HCT116 (cell line): ENCODE measurements at regions not wholly inside any gene's neighbourhood (a gene's known extent, or its start where the extent isn't known, plus 50 kb on each side); places are given as distances from the start of the nearest gene placed in this dataset.

Experiments used
- ATAC-seq: fragments of 200-7000 bp; cut with Tn5 transposase; 2 replicates; pipeline ENCODE4 v1.9.1; 2020; ENCODE audit warnings: mild to moderate bottlenecking, moderate library complexity
- BruUV-seq: library from RNA; stranded (reverse); fragments of 400-500 nt; replicated peaks from 2 replicates; lab custom pipeline; 2021; lab: Mats Ljungman, UMichigan
- CTCF ChIA-PET: fragments of 300-600 bp; sonication (Branson Sonifier 250); formaldehyde crosslinking; loops from one replicate; lab custom pipeline; 2021; ENCODE audit warnings: antibody characterized with exemption; lab: Charles Lee
- POLR2A ChIA-PET: fragments of 300-600, 350-600 bp; sonication (Branson Sonifier 250); formaldehyde crosslinking; loops from one replicate; lab custom pipeline; 2021; ENCODE audit warnings: antibody characterized with exemption; lab: Charles Lee
- RAD21 ChIA-PET, 2 experiments: fragments of 300-600 bp; sonication (Branson Sonifier 250); formaldehyde crosslinking; loops; one replicate each; lab custom pipeline; 2023; ENCODE audit warnings: low total read pairs in 2 of 2; ENCODE audit not compliant: uncharacterized antibody in 2 of 2, unreplicated experiment in 2 of 2, low non-redundant PET in 1 of 2; lab: Charles Lee
- DNase-seq: peaks from one replicate; pipeline ENCODE4 v3.0.0-alpha.2; 2010; ENCODE audit warnings: low read depth, low spot score
- H2AFZ ChIP-seq: fragments of 200-600 bp; shearing (Covaris generic), sonication (generic); 2 replicates; pipeline ENCODE4 v1.6.1; 2017; ENCODE audit warnings: low read depth, mixed run types, mixed read lengths, antibody characterized with exemption, low read length; ENCODE audit not compliant: poor library complexity, severe bottlenecking
- H3K27ac ChIP-seq: 2 replicates; pipeline ENCODE4 v1.5.1; 2012; ENCODE audit warnings: low read depth, low read length
- H3K27me3 ChIP-seq: fragments of 200-600 bp; sonication (generic); 2 replicates; pipeline ENCODE4 v1.6.1; 2016; ENCODE audit warnings: mixed run types, low read length, mixed read lengths; ENCODE audit not compliant: insufficient read depth
- H3K36me3 ChIP-seq, 2 experiments: fragments of 200-500 bp in 1 of 2; fragments of 200-600 bp in 1 of 2; sonication (Bioruptor generic) in 1 of 2; sonication (generic) in 1 of 2; 2 replicates each; pipeline versions ENCODE4 v1.5.1 to v1.6.1; 2014 to 2016; ENCODE audit warnings: low read length in 2 of 2, inconsistent platforms in 1 of 2, mixed read lengths in 1 of 2, mixed run types in 1 of 2; ENCODE audit not compliant: insufficient read depth in 2 of 2, control insufficient read depth in 1 of 2
- H3K4me1 ChIP-seq, 2 experiments: fragments of 200-600 bp in 1 of 2; sonication (generic) in 1 of 2; 2 replicates each; pipeline versions ENCODE4 v1.5.1 to v1.6.1; 2012 to 2017; ENCODE audit warnings: low read length in 2 of 2, inconsistent platforms in 1 of 2, mild to moderate bottlenecking in 1 of 2, mixed read lengths in 1 of 2, mixed run types in 1 of 2, moderate library complexity in 1 of 2; ENCODE audit not compliant: insufficient read depth in 2 of 2, control insufficient read depth in 1 of 2
- H3K4me2 ChIP-seq: fragments of 200-600 bp; sonication (generic); 2 replicates; pipeline ENCODE4 v1.6.1; 2017; ENCODE audit warnings: mixed run types, low read length, mixed read lengths
- H3K4me3 ChIP-seq, 2 experiments: fragments of 200-600 bp in 1 of 2; sonication (generic) in 1 of 2; replicated peaks in 1 of 2; 2 replicates each; pipeline ENCODE4 v1.5.1; 2011 to 2016; ENCODE audit warnings: low read length in 2 of 2, control low read depth in 1 of 2, low read depth in 1 of 2, mild to moderate bottlenecking in 1 of 2, mixed read lengths in 1 of 2, mixed run types in 1 of 2
- H3K79me2 ChIP-seq: fragments of 200-600 bp; sonication (generic); 2 replicates; pipeline ENCODE4 v1.6.1; 2017; ENCODE audit warnings: mild to moderate bottlenecking, mixed run types, low read length, moderate library complexity, mixed read lengths; ENCODE audit not compliant: insufficient read depth
- H3K9ac ChIP-seq: fragments of 200-600 bp; sonication (generic); 2 replicates; pipeline ENCODE4 v1.6.1; 2016; ENCODE audit warnings: low read length, mixed read lengths
- H3K9me2 ChIP-seq: fragments of 200-600 bp; sonication (generic), shearing (Covaris generic); 2 replicates; pipeline ENCODE4 v1.6.1; 2017; ENCODE audit warnings: mixed run types, mild to moderate bottlenecking, moderate library complexity; ENCODE audit not compliant: insufficient read depth
- H3K9me3 ChIP-seq, 2 experiments: fragments of 200-500 bp in 1 of 2; fragments of 200-600 bp in 1 of 2; sonication (Bioruptor generic) in 1 of 2; sonication (generic) in 1 of 2; 2 replicates each; pipeline ENCODE4 v1.6.1; 2014 to 2017; ENCODE audit warnings: low read length in 2 of 2, mixed read lengths in 2 of 2, inconsistent platforms in 1 of 2, low read depth in 1 of 2, mild to moderate bottlenecking in 1 of 2, mixed run types in 1 of 2, moderate library complexity in 1 of 2; ENCODE audit not compliant: control insufficient read depth in 1 of 2, insufficient read depth in 1 of 2
- H4K20me1 ChIP-seq: fragments of 200-600 bp; sonication (generic), shearing (Covaris generic); 2 replicates; pipeline ENCODE4 v1.6.1; 2017; ENCODE audit warnings: mixed run types, mild to moderate bottlenecking, moderate library complexity; ENCODE audit not compliant: insufficient read depth
- CBX3 ChIP-seq: IDR thresholded peaks from 2 replicates; pipeline ENCODE4 v1.6.1; 2012; ENCODE audit warnings: low read depth
- EGR1 ChIP-seq: IDR thresholded peaks from 2 replicates; pipeline ENCODE4 v1.6.1; 2012; ENCODE audit warnings: low read depth
- ELF1 ChIP-seq: IDR thresholded peaks from 2 replicates; pipeline ENCODE4 v1.6.1; 2012; ENCODE audit warnings: low read depth, borderline replicate concordance
- EZH2phosphoT487 ChIP-seq: fragments of 200-600 bp; IDR thresholded peaks from 2 replicates; pipeline ENCODE4 v1.6.1; 2018; ENCODE audit warnings: antibody characterized with exemption, borderline replicate concordance
- JUND ChIP-seq: IDR thresholded peaks from 2 replicates; pipeline ENCODE4 v1.6.1; 2012
- MAX ChIP-seq: IDR thresholded peaks from 2 replicates; pipeline ENCODE4 v1.6.1; 2012
- POLR2AphosphoS5 ChIP-seq: IDR thresholded peaks from 2 replicates; pipeline ENCODE4 v1.6.1; 2011; ENCODE audit warnings: mild to moderate bottlenecking, low read depth, low read length, moderate library complexity
- RAD21 ChIP-seq: IDR thresholded peaks from 2 replicates; pipeline ENCODE4 v1.6.1; 2012; ENCODE audit warnings: low read depth, mild to moderate bottlenecking
- SRF ChIP-seq: IDR thresholded peaks from 2 replicates; pipeline ENCODE4 v1.6.1; 2012; ENCODE audit warnings: low read depth
- YY1 ChIP-seq: IDR thresholded peaks from 2 replicates; pipeline ENCODE4 v1.6.1; 2011; ENCODE audit warnings: low read length, low read depth, moderate library complexity, mild to moderate bottlenecking; ENCODE audit not compliant: insufficient replicate concordance; ENCODE audit errors: extremely low read depth
- ZFX ChIP-seq: fragments of 450-650 bp; IDR thresholded peaks from 2 replicates; pipeline ENCODE4 v1.6.1; 2017
- ZNF274 ChIP-seq: fragments of 200-500 bp; sonication (Bioruptor generic); IDR thresholded peaks from 2 replicates; pipeline ENCODE4 v1.6.1; 2014; ENCODE audit warnings: mild to moderate bottlenecking, low read depth, low read length, inconsistent platforms
- intact Hi-C: fragments of 100-400 bp; cut with micrococcal nuclease; formaldehyde crosslinking; loops from 2 replicates; pipeline ENCODE4 v1.10.0; 2022

- Histone ChIP-seq H3K79me2 (no peaks in the 10 kb centered on the region), H3K9me3 (peaks cover 14 to 41% of the 10 kb centered on the region in 2 experiments; a peak in 2 of 4 replicates), H3K9ac (no peak overlapping the region), H4K20me1 (no peaks in the 10 kb centered on the region), H2AFZ (no peak overlapping the region), H3K27ac (no peak overlapping the region), H3K27me3 (no peaks in the 10 kb centered on the region), H3K4me3 (no peak overlapping the region), H3K4me1 (no peaks in the 10 kb centered on the region), H3K4me2 (no peak overlapping the region), H3K9me2 (no peaks in the 10 kb centered on the region), H3K36me3 (no peaks in the 10 kb centered on the region)
- intact Hi-C loops = no loop called here
- CTCF ChIA-PET = no interaction called here
- DNase-seq (no peak), ATAC-seq (no peak)
- RAD21 ChIA-PET = no interaction called here
- BruUV-seq = no TSS peak
- POLR2A ChIA-PET = no interaction called here
- no peak for TF ChIP-seq RAD21
- TF ChIP-seq CBX3 = no peak
- TF ChIP-seq MAX = no peak
- no peak for TF ChIP-seq EGR1
- no peak for TF ChIP-seq SRF
- no peak for TF ChIP-seq ZNF274
- no peak for TF ChIP-seq EZH2phosphoT487
- no peak for TF ChIP-seq YY1
- TF ChIP-seq POLR2AphosphoS5 = no peak
Measured at GRCh38 chr11:23957314-23957713, 539.5 kb upstream of the LUZP2 start.

- Histone ChIP-seq H2AFZ (no peak overlapping the region), H3K27ac (no peak overlapping the region), H3K9me2 (no peaks in the 10 kb centered on the region), H3K4me3 (no peak overlapping the region), H3K9me3 (peaks cover 19 to 33% of the 10 kb centered on the region in 2 experiments; a peak in 2 of 4 replicates), H3K27me3 (no peaks in the 10 kb centered on the region), H4K20me1 (no peaks in the 10 kb centered on the region), H3K79me2 (no peaks in the 10 kb centered on the region), H3K36me3 (no peaks in the 10 kb centered on the region), H3K4me1 (no peaks in the 10 kb centered on the region), H3K4me2 (no peak overlapping the region), H3K9ac (no peak overlapping the region)
- no peak for DNase-seq
- CTCF ChIA-PET = no interaction called here
- no TSS peak for BruUV-seq
- RAD21 ChIA-PET = no interaction called here
- ATAC-seq = no peak
- POLR2A ChIA-PET = no interaction called here
- TF ChIP-seq MAX (no peak), JUND (no peak), ZFX (no peak), ELF1 (no peak)
- intact Hi-C loops = no loop called here
Measured at GRCh38 chr11:23959462-23959861, 537.4 kb upstream of the LUZP2 start.
